WI38 (cell line): ENCODE measurements at regions not wholly inside any gene's neighbourhood (a gene's known extent, or its start where the extent isn't known, plus 50 kb on each side); places are given as distances from the start of the nearest gene placed in this dataset.

Experiments
- H3K4me3 ChIP-seq: 2 replicates; pipeline ENCODE4 v1.5.1; 2011; ENCODE audit warnings: low read depth, mild to moderate bottlenecking, control low read depth, low read length
- TF ChIP-seq, protein P1 (sequence below): IDR thresholded peaks from 2 replicates; pipeline ENCODE4 v1.5.1; 2012; ENCODE audit warnings: low read depth, mild to moderate bottlenecking, control low read depth, low read length

- TF ChIP-seq, protein P1, sequence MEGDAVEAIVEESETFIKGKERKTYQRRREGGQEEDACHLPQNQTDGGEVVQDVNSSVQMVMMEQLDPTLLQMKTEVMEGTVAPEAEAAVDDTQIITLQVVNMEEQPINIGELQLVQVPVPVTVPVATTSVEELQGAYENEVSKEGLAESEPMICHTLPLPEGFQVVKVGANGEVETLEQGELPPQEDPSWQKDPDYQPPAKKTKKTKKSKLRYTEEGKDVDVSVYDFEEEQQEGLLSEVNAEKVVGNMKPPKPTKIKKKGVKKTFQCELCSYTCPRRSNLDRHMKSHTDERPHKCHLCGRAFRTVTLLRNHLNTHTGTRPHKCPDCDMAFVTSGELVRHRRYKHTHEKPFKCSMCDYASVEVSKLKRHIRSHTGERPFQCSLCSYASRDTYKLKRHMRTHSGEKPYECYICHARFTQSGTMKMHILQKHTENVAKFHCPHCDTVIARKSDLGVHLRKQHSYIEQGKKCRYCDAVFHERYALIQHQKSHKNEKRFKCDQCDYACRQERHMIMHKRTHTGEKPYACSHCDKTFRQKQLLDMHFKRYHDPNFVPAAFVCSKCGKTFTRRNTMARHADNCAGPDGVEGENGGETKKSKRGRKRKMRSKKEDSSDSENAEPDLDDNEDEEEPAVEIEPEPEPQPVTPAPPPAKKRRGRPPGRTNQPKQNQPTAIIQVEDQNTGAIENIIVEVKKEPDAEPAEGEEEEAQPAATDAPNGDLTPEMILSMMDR: no peak
- H3K4me3 ChIP-seq: no peak overlapping the region
These were observed 147.3 kb downstream of the SST start for GRCh38 chr3:187522890-187523289.

DNA sequence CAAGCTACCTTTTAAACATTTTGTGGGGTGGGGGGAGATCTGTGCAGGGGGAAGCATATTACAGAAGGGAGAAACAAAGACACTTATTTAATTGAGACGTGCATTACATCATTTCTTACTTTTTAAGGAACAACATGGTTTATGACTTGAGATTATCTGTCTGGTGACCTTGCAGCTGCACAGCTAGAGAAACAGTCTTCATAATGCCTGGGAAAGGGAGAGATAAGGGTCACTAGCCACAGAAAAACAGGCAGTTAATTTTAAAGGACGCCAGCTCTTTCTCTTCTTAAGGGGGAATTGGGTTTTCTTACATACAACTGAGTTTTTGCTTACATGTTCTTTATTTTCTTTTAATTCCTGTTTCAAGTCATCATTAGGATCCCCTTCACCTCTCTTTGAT, 147.9 kb downstream of the SST start:
- H3K4me3 ChIP-seq: no peak overlapping the region
- TF ChIP-seq, protein P1: no peak

- H3K4me3 ChIP-seq: no peak overlapping the region
- TF ChIP-seq, protein P1: no peak
These were observed 148.6 kb downstream of the SST start for GRCh38 chr3:187521546-187521945.

- TF ChIP-seq, protein P1: no peak
- H3K4me3 ChIP-seq: no peak overlapping the region
These were observed 149.9 kb downstream of the SST start for GRCh38 chr3:187520027-187520945.

GRCh38 chr3:187519428-187519890, 150.7 kb downstream of the SST start:
- TF ChIP-seq, protein P1: no peak

DNA sequence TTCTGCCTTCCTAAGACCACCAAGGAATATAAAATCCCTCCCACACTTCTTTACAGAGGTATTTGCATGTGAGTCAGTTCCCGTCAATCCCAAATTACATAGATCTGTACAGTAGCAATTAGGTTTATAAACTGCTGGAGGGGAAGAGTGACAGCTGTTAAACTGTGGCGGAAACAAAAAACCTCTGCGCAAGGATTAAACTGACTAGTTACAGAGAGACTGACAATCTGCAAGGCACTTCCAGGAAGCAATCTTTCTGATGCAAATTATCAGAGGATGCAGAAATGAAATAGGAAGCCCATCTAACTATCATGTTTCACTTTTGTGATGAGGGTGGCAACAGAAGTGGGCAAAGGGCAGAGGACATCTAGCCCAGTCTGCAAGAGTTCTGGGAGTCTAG, 150.4 kb downstream of the RTP4 start:
- no peak overlapping the region for H3K4me3 ChIP-seq
- TF ChIP-seq, protein P1: no peak

More at GRCh38 chr3:187519428-187519890, 150.7 kb downstream of the SST start:
- no peak overlapping the region for H3K4me3 ChIP-seq

GRCh38 chr3:187518207-187518606, 150.0 kb downstream of the RTP4 start:
- no peak overlapping the region for H3K4me3 ChIP-seq
- TF ChIP-seq, protein P1: no peak
